ENCODE measurements at regions not wholly inside any gene's neighbourhood (a gene's known extent, or its start where the extent isn't known, plus 50 kb on each side); places are given as distances from the start of the nearest gene placed in this dataset.

DNA sequence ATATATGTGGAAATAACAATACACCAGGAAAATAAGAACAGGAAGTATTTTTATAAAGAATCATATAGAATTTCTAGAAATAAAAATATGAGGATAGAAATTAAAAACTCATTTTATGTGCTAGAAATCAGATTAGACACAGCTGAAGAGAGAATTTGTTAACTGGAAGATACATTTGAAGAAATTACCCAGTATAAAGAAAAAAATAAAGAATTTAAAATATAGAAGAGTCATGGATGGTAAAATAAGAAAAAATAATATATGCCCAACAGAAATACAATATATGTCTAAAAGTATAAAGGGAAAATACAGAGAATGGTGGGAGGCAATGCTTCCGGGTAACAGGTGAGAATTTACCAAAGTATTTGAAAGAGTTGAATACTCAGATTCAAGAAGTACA lies 539.9 kb downstream of the NR4A2 start:
- TF ChIP-seq, protein P1, sequence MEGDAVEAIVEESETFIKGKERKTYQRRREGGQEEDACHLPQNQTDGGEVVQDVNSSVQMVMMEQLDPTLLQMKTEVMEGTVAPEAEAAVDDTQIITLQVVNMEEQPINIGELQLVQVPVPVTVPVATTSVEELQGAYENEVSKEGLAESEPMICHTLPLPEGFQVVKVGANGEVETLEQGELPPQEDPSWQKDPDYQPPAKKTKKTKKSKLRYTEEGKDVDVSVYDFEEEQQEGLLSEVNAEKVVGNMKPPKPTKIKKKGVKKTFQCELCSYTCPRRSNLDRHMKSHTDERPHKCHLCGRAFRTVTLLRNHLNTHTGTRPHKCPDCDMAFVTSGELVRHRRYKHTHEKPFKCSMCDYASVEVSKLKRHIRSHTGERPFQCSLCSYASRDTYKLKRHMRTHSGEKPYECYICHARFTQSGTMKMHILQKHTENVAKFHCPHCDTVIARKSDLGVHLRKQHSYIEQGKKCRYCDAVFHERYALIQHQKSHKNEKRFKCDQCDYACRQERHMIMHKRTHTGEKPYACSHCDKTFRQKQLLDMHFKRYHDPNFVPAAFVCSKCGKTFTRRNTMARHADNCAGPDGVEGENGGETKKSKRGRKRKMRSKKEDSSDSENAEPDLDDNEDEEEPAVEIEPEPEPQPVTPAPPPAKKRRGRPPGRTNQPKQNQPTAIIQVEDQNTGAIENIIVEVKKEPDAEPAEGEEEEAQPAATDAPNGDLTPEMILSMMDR (IDR thresholded peaks at IDR 0.05; ENCODE audit: low read depth, low read length): no peak
- TF ChIP-seq EZH2phosphoT487 (IDR thresholded peaks at IDR 0.05; ENCODE audit: low read depth): no peak
